ENCODE measurements at regions not wholly inside any gene's neighbourhood (a gene's known extent, or its start where the extent isn't known, plus 50 kb on each side); places are given as distances from the start of the nearest gene placed in this dataset.

DNA sequence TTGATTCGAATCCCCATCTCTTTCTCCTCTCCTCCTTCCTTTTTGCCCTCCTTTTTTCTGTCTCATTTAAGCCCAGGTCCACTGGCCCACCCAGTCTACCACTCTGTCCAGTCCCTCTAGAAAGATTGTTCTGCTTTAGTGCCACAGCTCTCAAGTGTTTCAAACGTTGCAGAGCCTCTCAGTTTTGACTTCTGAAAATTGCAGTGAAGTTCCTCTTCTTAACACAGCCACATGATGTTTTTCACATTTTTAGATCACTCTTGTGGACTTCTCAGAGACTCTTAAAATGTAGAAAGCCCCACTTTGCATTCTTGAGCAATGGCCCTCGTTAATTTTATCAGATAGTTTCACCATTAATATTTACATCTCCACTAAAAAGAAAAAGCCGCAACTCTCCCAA is 253.1 kb downstream of the HAPSTR1 start:
- Histone ChIP-seq H3K36me3 (ENCODE audit: control insufficient read depth in 2 of 2, extremely low read depth in 1 of 2, insufficient read depth in 2 of 2, low read length in 2 of 2) (no peaks in the 10 kb centered on the region), H3K27me3 (ENCODE audit: control insufficient read depth in 2 of 2, insufficient read depth in 2 of 2, low read length in 2 of 2) (no peaks in the 10 kb centered on the region), H3K9ac (replicated peaks; ENCODE audit: extremely low read depth, insufficient read depth, low read length) (no peak overlapping the region), H3K4me2 (ENCODE audit: insufficient read depth, low read length) (no peak overlapping the region), H3K9me1 (replicated peaks; ENCODE audit: control insufficient read depth, extremely low read depth, insufficient read depth, low read length) (no peaks in the 10 kb centered on the region), H3K9me3 (replicated peaks; ENCODE audit: control insufficient read depth, insufficient read depth, low read length) (no peaks in the 10 kb centered on the region), H3K4me3 (replicated peaks in 1 of 3; ENCODE audit: insufficient read depth in 1 of 3, low read depth in 1 of 3, low read length in 3 of 3) (no peak overlapping the region), H4K20me1 (replicated peaks; ENCODE audit: control insufficient read depth, extremely low read depth, insufficient read depth, low read length) (no peaks in the 10 kb centered on the region), H3K27ac (ENCODE audit: insufficient read depth, low read depth, low read length) (no peak overlapping the region), H3K4me1 (ENCODE audit: control insufficient read depth, extremely low read depth, insufficient read depth, low read length) (no peaks in the 10 kb centered on the region), H2AFZ (ENCODE audit: low read depth, low read length) (no peak overlapping the region), H3K79me2 (ENCODE audit: control insufficient read depth, insufficient read depth, low read length) (no peaks in the 10 kb centered on the region)
- DNase-seq (ENCODE audit: low read depth, low spot score) (no peak), FAIRE-seq (no peak)
- POLR2A ChIA-PET: interaction anchor here (0.6 kb wide), 1 partner anchor 1395 kb away, joined by 3 read pairs; no protein-coding TSS in a partner anchor
- intact Hi-C loops (cut with micrococcal nuclease) (no loop called here), dilution Hi-C loops (cut with MboI; ENCODE audit: extremely low pct_ligation_motif_present, low sequenced_read_pairs) (no loop called here)
- BruUV-seq (replicated peaks): no TSS peak
- TF ChIP-seq, protein P1, sequence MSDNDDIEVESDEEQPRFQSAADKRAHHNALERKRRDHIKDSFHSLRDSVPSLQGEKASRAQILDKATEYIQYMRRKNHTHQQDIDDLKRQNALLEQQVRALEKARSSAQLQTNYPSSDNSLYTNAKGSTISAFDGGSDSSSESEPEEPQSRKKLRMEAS (IDR thresholded peaks at IDR 0.05; ENCODE audit: insufficient read depth, insufficient read length): no peak
- no peak for TF ChIP-seq FOS (IDR thresholded peaks at IDR 0.05; ENCODE audit: borderline replicate concordance, insufficient read depth, low read length)
- CTCF ChIA-PET: no interaction called here

DNA sequence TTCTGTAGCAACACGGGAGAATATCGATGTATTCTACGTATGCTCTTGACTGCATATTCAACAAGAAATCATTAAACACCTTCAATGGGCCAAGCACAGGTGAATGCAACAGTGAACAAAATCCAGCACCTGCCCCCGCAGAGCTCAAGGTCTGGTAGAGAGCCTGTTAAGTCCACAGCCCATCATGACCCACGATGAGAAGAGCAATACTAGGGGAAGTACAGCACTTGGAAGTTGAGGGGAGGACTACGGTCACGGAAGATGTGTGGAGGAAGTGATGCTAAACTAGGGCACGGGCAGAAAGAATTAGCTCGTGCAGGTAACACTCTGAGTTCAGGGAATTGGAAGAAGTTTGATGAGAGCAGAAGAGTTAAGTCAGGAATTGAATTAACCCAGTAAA is 253.6 kb downstream of the HAPSTR1 start:
- ChIA-PET POLR2A (interaction anchor here (0.6 kb wide), 1 partner anchor 1394 kb away, joined by 3 read pairs; no protein-coding TSS in a partner anchor), CTCF (no interaction called here)
- no peak overlapping the region for H3K4me2 ChIP-seq (ENCODE audit: insufficient read depth, low read length)
- no peaks in the 10 kb centered on the region for H3K9me3 ChIP-seq (replicated peaks; ENCODE audit: control insufficient read depth, insufficient read depth, low read length)
- no TSS peak for BruUV-seq (replicated peaks)
- no peak overlapping the region for H3K4me3 ChIP-seq (replicated peaks in 1 of 3; ENCODE audit: insufficient read depth in 1 of 3, low read depth in 1 of 3, low read length in 3 of 3)
- DNase-seq (ENCODE audit: low read depth, low spot score): no peak
- intact Hi-C loops (cut with micrococcal nuclease): no loop called here
- H4K20me1 ChIP-seq (replicated peaks; ENCODE audit: control insufficient read depth, extremely low read depth, insufficient read depth, low read length): no peaks in the 10 kb centered on the region
- H3K4me1 ChIP-seq (ENCODE audit: control insufficient read depth, extremely low read depth, insufficient read depth, low read length): no peaks in the 10 kb centered on the region
- no peak overlapping the region for H3K27ac ChIP-seq (ENCODE audit: insufficient read depth, low read depth, low read length)
- TF ChIP-seq FOS (IDR thresholded peaks at IDR 0.05; ENCODE audit: borderline replicate concordance, insufficient read depth, low read length): no peak
- no peak for TF ChIP-seq EZH2 (IDR thresholded peaks at IDR 0.05; ENCODE audit: borderline replicate concordance, low read depth, low read length, severe bottlenecking)
- no peak for TF ChIP-seq POLR2AphosphoS5 (IDR thresholded peaks at IDR 0.05; ENCODE audit: insufficient read depth, low read depth, low read length)
- no peak for TF ChIP-seq POLR2A (IDR thresholded peaks at IDR 0.05; ENCODE audit: low read depth, low read length)
- TF ChIP-seq, protein P1 (IDR thresholded peaks at IDR 0.05; ENCODE audit: insufficient read depth, insufficient read length): no peak
- TF ChIP-seq MYC (IDR thresholded peaks at IDR 0.05; ENCODE audit: low read depth, low read length): no peak
- TF ChIP-seq, protein P2, sequence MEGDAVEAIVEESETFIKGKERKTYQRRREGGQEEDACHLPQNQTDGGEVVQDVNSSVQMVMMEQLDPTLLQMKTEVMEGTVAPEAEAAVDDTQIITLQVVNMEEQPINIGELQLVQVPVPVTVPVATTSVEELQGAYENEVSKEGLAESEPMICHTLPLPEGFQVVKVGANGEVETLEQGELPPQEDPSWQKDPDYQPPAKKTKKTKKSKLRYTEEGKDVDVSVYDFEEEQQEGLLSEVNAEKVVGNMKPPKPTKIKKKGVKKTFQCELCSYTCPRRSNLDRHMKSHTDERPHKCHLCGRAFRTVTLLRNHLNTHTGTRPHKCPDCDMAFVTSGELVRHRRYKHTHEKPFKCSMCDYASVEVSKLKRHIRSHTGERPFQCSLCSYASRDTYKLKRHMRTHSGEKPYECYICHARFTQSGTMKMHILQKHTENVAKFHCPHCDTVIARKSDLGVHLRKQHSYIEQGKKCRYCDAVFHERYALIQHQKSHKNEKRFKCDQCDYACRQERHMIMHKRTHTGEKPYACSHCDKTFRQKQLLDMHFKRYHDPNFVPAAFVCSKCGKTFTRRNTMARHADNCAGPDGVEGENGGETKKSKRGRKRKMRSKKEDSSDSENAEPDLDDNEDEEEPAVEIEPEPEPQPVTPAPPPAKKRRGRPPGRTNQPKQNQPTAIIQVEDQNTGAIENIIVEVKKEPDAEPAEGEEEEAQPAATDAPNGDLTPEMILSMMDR (IDR thresholded peaks at IDR 0.05; ENCODE audit: extremely low read depth in 1 of 2, insufficient read depth in 1 of 2, low read depth in 1 of 2, low read length in 2 of 2): no peak
- no peak for TF ChIP-seq GATA2 (IDR thresholded peaks at IDR 0.05; ENCODE audit: insufficient read depth, insufficient read length, low read depth, low read length)
- TF ChIP-seq JUN (IDR thresholded peaks at IDR 0.05; ENCODE audit: borderline replicate concordance, insufficient read depth, insufficient read length, low read depth): no peak
- no peak overlapping the region for H2AFZ ChIP-seq (ENCODE audit: low read depth, low read length)
- FAIRE-seq: no peak
- H3K79me2 ChIP-seq (ENCODE audit: control insufficient read depth, insufficient read depth, low read length): no peaks in the 10 kb centered on the region
- H3K36me3 ChIP-seq (ENCODE audit: control insufficient read depth in 2 of 2, extremely low read depth in 1 of 2, insufficient read depth in 2 of 2, low read length in 2 of 2): no peaks in the 10 kb centered on the region
- no peaks in the 10 kb centered on the region for H3K27me3 ChIP-seq (ENCODE audit: control insufficient read depth in 2 of 2, insufficient read depth in 2 of 2, low read length in 2 of 2)
- dilution Hi-C loops (cut with MboI; ENCODE audit: extremely low pct_ligation_motif_present, low sequenced_read_pairs): no loop called here
- no peaks in the 10 kb centered on the region for H3K9me1 ChIP-seq (replicated peaks; ENCODE audit: control insufficient read depth, extremely low read depth, insufficient read depth, low read length)
- no peak overlapping the region for H3K9ac ChIP-seq (replicated peaks; ENCODE audit: extremely low read depth, insufficient read depth, low read length)
